Parathyroid adenoma (tissue), 2 donors: ENCODE measurements at regions not wholly inside any gene's neighbourhood (a gene's known extent, or its start where the extent isn't known, plus 50 kb on each side); places are given as distances from the start of the nearest gene placed in this dataset.

Experiments used
- H2AFZ ChIP-seq: fragments of 300-600 bp; sonication (generic); one replicate; pipeline ENCODE4 v1.7.0; 2017; ENCODE audit warnings: antibody characterized with exemption, mild to moderate bottlenecking
- H3K27ac ChIP-seq: fragments of 300-600 bp; sonication (generic); one replicate; pipeline ENCODE4 v1.7.0; 2017
- H3K27me3 ChIP-seq: fragments of 300-600 bp; sonication (generic); one replicate; pipeline ENCODE4 v1.7.0; 2017; ENCODE audit warnings: low read length; ENCODE audit not compliant: control insufficient read depth, insufficient read depth
- H3K36me3 ChIP-seq: fragments of 300-600 bp; sonication (generic); one replicate; pipeline ENCODE4 v1.7.0; 2017; ENCODE audit warnings: low read length; ENCODE audit not compliant: control insufficient read depth, insufficient read depth
- H3K4me1 ChIP-seq: fragments of 300-600 bp; sonication (generic); one replicate; pipeline ENCODE4 v1.7.0; 2017; ENCODE audit warnings: control low read depth
- H3K4me2 ChIP-seq: fragments of 300-600 bp; sonication (generic); one replicate; pipeline ENCODE4 v1.7.0; 2017; ENCODE audit warnings: low read length
- H3K4me3 ChIP-seq: fragments of 300-600 bp; sonication (generic); one replicate; pipeline ENCODE4 v1.7.0; 2017; ENCODE audit warnings: low read depth, low read length
- H3K79me2 ChIP-seq: fragments of 300-600 bp; sonication (generic); one replicate; pipeline ENCODE4 v1.7.0; 2017; ENCODE audit warnings: control low read depth
- H3K9ac ChIP-seq: fragments of 300-600 bp; sonication (generic); one replicate; pipeline ENCODE4 v1.7.0; 2017; ENCODE audit warnings: mild to moderate bottlenecking
- H3K9me3 ChIP-seq: fragments of 300-600 bp; sonication (generic); one replicate; pipeline ENCODE4 v1.7.0; 2017; ENCODE audit warnings: low read length; ENCODE audit not compliant: control insufficient read depth
- CTCF ChIP-seq: fragments of 300-600 bp; sonication (generic); IDR thresholded peaks from one replicate; pipeline ENCODE4 v1.7.0; 2017; ENCODE audit warnings: antibody characterized with exemption, mild to moderate bottlenecking
- donor health status: primary hyperparathyroidism.

- Histone ChIP-seq H3K9ac (no peak overlapping the region), H3K79me2 (no peaks in the 10 kb centered on the region), H3K4me3 (no peak overlapping the region), H2AFZ (no peak overlapping the region), H3K27me3 (no peaks in the 10 kb centered on the region), H3K27ac (no peak overlapping the region), H3K4me1 (no peaks in the 10 kb centered on the region), H3K9me3 (no peaks in the 10 kb centered on the region), H3K4me2 (no peak overlapping the region), H3K36me3 (no peaks in the 10 kb centered on the region)
- no peak for TF ChIP-seq CTCF
These were observed 130.3 kb upstream of the CHST15 start for GRCh38 chr10:124223711-124224085.

GRCh38 chr10:124222988-124223710 is 129.8 kb upstream of the CHST15 start:
- Histone ChIP-seq H3K36me3 (no peaks in the 10 kb centered on the region), H3K4me1 (no peaks in the 10 kb centered on the region), H2AFZ (no peak overlapping the region), H3K27ac (no peak overlapping the region), H3K4me2 (no peak overlapping the region), H3K27me3 (no peaks in the 10 kb centered on the region), H3K9me3 (no peaks in the 10 kb centered on the region), H3K4me3 (no peak overlapping the region), H3K9ac (no peak overlapping the region), H3K79me2 (no peaks in the 10 kb centered on the region)
- no peak for TF ChIP-seq CTCF

- H3K4me1 ChIP-seq, result no peaks in the 10 kb centered on the region
- no peaks in the 10 kb centered on the region for H3K9me3 ChIP-seq
- no peak overlapping the region for H3K4me2 ChIP-seq
- H3K27me3 ChIP-seq, result no peaks in the 10 kb centered on the region
- H3K79me2 ChIP-seq, result no peaks in the 10 kb centered on the region
- H2AFZ ChIP-seq, result no peak overlapping the region
- H3K9ac ChIP-seq, result no peak overlapping the region
- no peak overlapping the region for H3K27ac ChIP-seq
- TF ChIP-seq CTCF, result no peak
- no peak overlapping the region for H3K4me3 ChIP-seq
- no peaks in the 10 kb centered on the region for H3K36me3 ChIP-seq
These were observed 129.1 kb upstream of the CHST15 start for GRCh38 chr10:124222318-124222987.

- Histone ChIP-seq H3K27ac (peak overlapping the region; percentile 60), H3K79me2 (no peaks in the 10 kb centered on the region), H3K27me3 (no peaks in the 10 kb centered on the region), H2AFZ (no peak overlapping the region), H3K9ac (no peak overlapping the region), H3K4me3 (no peak overlapping the region), H3K36me3 (no peaks in the 10 kb centered on the region), H3K9me3 (no peaks in the 10 kb centered on the region), H3K4me2 (no peak overlapping the region), H3K4me1 (no peaks in the 10 kb centered on the region)
- TF ChIP-seq CTCF, result no peak
These were observed 128.2 kb upstream of the CHST15 start for GRCh38 chr10:124221356-124222317.
